ENCODE measurements at regions not wholly inside any gene's neighbourhood (a gene's known extent, or its start where the extent isn't known, plus 50 kb on each side); places are given as distances from the start of the nearest gene placed in this dataset.

- TF ChIP-seq POLR2AphosphoS5 (IDR thresholded peaks at IDR 0.05; ENCODE audit: low read depth): no peak
- no peak for TF ChIP-seq CTCF (conservative IDR thresholded peaks at IDR 0.05; ENCODE audit: low read depth in 2 of 2)
- no peak for TF ChIP-seq STAT1 (IDR thresholded peaks at IDR 0.05; ENCODE audit: unreplicated experiment)
- TF ChIP-seq JUNB (IDR thresholded peaks at IDR 0.05; ENCODE audit: unreplicated experiment): no peak
- no peak for TF ChIP-seq REST (IDR thresholded peaks at IDR 0.05; ENCODE audit: unreplicated experiment)
- TF ChIP-seq EZH2 (IDR thresholded peaks at IDR 0.05; ENCODE audit: low read depth, unreplicated experiment): no peak
- no peak for TF ChIP-seq ETS1 (IDR thresholded peaks at IDR 0.05)
These were observed 348.4 kb upstream of the MEOX2 start for GRCh38 chr7:16034866-16035265.

Data from GM23338 (cell line).